ENCODE measurements at regions not wholly inside any gene's neighbourhood (a gene's known extent, or its start where the extent isn't known, plus 50 kb on each side); places are given as distances from the start of the nearest gene placed in this dataset.

DNA sequence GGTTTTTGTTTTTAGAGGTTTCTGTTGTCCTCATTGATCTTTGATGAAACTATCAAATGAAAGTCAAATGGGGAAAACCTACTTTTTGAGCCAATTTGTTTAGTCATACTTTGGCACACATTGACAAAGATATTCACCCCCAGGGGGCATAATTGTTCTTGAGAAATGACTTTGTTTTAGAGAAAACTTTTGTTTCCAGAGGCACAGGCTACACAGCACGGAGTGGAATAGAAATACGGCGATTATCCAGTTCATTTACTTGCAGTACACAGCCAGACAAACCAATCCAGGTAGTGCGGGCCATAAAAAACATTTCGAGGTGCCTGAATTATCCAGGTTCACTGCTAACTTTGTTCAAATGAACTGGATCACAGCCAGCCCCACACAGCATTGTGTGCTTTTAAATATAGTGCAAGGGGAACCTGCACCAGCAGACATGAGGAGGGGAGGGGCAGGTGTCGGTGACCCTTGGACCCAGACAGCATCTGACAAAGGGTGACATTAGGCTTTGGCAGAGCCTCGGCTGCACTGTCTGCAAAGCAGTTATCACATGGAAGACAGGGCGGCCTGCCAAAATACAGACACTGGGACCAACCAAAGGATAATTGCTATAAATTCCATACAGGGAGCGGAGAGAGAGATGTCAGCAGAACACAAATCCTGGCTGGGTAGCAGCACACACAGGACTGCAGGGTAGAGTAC is 179.6 kb upstream of the NOCT start:
- TF ChIP-seq GATA3 (IDR thresholded peaks at IDR 0.05; ENCODE audit: low read depth, low read length) (no peak), GATA2 (IDR thresholded peaks at IDR 0.05; ENCODE audit: low read depth, low read length) (no peak)

DNA sequence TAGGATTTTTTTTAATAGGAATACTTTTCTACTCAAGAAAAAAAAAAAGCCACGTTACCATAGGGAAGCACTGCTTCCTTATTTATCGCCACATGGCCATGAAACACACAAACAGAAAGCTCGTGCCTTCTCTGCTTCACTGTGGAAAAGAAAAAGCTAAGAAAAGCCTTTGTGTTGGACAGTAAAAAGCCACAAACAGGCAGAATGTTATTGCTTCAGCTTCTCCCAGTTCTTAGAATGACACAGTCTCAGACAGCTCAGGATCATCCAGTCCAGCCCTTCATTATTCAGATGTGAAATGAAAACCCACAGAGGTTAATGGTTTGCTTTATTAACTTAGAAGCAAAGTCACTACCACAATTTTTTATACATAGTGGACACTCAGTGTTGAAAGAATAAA is 181.6 kb upstream of the NOCT start:
- TF ChIP-seq GATA3 (IDR thresholded peaks at IDR 0.05; ENCODE audit: low read depth, low read length) (no peak), GATA2 (IDR thresholded peaks at IDR 0.05; ENCODE audit: low read depth, low read length) (no peak)

DNA sequence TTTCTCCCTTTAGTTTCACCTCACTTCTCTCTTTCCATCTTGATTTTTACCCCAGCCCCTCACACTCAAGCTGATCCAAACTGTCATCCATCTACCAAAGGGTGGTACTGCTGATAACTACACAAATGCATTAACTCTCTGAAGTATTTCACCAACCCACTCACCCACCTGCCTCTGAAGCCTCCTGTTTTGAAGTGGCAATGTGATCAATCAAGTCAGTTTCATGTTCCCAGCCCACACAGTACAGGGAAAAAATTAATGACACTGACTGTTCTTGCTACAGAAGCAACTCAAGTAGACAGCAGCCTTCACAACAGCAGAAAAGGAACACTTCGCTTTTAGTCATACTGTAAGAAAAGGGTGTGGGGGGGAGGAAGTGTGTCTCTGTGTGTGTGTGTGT is 183.0 kb upstream of the NOCT start:
- no peak for TF ChIP-seq GATA2 (IDR thresholded peaks at IDR 0.05; ENCODE audit: low read depth, low read length)
- no peak for TF ChIP-seq GATA3 (IDR thresholded peaks at IDR 0.05; ENCODE audit: low read depth, low read length)

DNA sequence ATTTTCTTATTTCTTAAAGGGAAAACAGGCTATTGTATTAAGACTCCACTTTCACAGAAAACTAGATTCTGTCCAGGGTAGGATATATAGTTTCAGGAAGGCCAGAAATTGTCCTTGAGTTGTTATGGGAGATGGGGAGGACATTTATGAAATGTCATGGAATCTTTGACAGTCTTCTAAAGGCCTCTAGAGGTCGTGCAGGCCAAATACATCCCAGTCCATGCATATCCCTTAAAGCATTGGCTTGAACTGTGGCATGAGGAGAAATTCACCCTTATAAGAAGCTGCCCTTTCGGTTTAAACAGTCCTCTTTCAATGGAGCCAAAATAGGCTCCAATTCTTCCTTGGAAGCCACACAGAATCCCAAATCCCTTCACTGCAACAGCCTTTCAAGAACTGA is 183.6 kb upstream of the NOCT start:
- no peak for TF ChIP-seq GATA3 (IDR thresholded peaks at IDR 0.05; ENCODE audit: low read depth, low read length)
- no peak for TF ChIP-seq GATA2 (IDR thresholded peaks at IDR 0.05; ENCODE audit: low read depth, low read length)

DNA sequence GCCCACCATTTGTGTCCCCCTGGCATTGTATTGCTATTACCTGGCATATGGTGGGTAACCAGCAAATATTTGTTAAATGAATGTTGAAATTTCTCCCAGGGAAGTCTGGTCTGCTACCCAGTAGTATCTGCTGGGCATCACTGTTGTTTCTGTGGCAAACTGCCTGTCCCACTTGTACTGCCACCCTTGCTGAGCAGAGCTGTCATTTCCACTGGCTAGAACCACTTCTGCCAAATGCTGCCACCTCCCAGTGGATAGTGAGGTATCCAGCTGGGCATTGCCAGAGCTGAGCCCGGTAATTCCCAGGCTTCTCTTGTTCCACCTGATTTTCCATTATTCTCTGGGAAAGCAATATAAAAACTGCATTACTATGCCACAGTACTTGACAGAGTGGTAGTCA is 186.7 kb upstream of the NOCT start:
- TF ChIP-seq GATA3 (IDR thresholded peaks at IDR 0.05; ENCODE audit: low read depth, low read length) (no peak), GATA2 (IDR thresholded peaks at IDR 0.05; ENCODE audit: low read depth, low read length) (no peak)

DNA sequence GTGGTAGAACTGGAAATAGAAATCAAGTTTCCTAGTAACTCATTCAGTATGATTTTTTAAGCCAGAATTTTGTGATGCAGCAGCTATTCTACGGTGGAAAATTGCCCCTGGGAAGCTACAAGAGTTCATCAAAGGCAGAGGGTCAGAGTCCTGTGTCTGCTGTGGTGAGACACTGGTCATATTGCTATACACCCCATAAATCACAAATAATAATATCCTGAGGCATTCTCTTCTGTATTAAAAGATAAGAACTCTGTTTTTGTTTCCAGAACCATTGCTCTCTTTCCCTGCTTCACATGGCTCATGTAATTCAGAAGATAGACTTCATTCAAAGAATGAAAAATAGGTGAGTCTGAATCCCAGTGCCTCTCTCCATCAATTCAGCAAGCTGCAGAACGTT is 188.8 kb upstream of the NOCT start:
- no peak for TF ChIP-seq GATA3 (IDR thresholded peaks at IDR 0.05; ENCODE audit: low read depth, low read length)
- TF ChIP-seq GATA2 (IDR thresholded peaks at IDR 0.05; ENCODE audit: low read depth, low read length) = peak; percentile 59

DNA sequence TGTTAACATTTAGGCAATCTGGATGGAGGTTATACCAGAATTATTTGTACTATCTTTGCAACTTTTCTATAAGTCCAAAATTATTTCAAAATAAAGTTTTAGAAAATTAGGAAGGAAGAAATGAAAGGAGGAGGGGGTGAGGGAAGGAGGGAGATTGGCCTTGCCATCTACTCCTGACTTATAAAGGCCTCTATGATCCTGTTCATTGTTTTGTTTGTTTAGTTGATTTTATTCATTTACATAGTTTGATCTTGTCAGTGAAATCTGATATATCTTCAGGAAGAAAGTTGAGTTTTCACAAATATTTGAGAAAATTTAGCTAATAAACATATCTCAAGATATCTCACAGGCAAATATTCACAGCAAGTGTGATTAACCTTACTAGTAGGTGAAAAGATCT is 189.3 kb upstream of the NOCT start:
- no peak for TF ChIP-seq GATA2 (IDR thresholded peaks at IDR 0.05; ENCODE audit: low read depth, low read length)
- no peak for TF ChIP-seq GATA3 (IDR thresholded peaks at IDR 0.05; ENCODE audit: low read depth, low read length)

DNA sequence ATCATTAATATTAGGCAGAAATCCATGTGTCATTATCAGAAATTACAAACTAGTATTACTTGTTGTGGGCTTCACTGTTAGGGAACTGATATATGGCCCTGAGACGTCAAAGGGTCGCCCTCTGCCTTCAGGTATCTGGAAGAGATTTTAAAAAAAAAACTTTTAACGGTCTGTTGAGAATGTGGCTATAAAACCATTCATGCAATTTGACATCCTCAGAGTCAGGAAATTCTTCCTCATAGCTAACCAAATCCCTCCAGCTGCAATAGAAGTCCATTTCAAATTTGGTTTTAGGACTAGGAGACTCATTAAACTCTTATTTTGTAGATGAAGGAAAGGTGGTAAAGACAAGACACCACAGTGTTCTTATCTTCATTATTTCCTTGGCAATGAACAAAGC is 194.2 kb upstream of the NOCT start:
- TF ChIP-seq GATA2 (IDR thresholded peaks at IDR 0.05; ENCODE audit: low read depth, low read length) (no peak), GATA3 (IDR thresholded peaks at IDR 0.05; ENCODE audit: low read depth, low read length) (no peak)

DNA sequence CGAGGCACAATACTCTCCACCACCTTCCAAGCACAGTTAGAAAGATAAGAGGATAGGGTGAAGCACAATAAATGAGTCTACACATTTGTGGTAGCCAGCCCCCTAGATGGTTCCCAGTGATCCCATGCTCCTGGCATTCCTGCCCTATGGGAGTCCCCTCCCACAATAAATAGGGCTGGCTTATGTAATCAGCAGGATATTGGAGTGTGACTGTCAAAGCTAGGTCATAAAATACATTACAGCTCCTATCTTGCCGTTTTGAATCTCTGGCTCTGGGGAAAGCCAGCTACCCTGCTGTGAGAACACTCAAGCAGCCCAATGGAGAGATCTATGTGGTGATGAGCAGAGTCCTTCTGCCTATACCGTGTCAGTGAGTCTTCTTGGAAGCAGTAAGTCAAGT is 198.7 kb upstream of the NOCT start:
- no peak for TF ChIP-seq GATA3 (IDR thresholded peaks at IDR 0.05; ENCODE audit: low read depth, low read length)
- no peak for TF ChIP-seq GATA2 (IDR thresholded peaks at IDR 0.05; ENCODE audit: low read depth, low read length)

DNA sequence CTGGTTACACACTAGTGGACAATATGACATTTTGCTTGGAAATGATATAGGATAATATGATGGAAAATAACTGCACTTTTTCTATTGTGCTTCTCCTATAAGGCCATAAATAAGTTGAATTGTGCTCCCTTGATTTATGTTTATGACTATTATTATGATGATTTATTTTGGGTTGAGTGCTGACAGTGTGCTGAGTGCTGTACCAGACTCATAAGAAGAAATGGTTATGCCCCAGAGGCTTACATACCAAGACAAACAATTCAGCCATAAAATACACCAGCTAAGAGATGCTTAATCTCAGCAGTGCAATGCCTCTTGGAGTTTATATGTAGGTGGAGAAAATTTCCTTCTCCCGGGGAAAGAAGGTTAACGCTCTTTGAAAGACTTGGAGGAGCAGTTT is 199.8 kb upstream of the NOCT start:
- TF ChIP-seq GATA2 (IDR thresholded peaks at IDR 0.05; ENCODE audit: low read depth, low read length) (no peak), GATA3 (IDR thresholded peaks at IDR 0.05; ENCODE audit: low read depth, low read length) (no peak)

DNA sequence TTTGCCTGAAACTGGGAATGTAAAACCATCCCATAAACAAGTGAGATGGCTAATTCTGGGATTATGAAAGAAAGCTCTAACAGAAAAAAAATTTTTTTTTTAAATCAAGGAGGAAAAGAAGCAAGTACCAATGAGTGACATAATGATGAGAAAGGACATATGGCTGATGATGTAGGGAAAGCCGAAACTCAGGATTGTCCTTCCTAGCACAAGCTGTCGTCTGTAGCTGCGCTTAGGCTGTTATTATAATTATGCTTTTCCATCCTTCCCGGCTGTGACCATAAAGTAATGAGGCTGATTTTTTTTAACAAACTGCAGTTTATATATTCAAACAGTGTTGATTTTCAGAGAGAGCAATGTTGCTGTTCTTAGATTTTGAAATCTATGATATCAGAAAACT is 209.8 kb upstream of the NOCT start:
- no peak for TF ChIP-seq GATA2 (IDR thresholded peaks at IDR 0.05; ENCODE audit: low read depth, low read length)
- TF ChIP-seq GATA3 (IDR thresholded peaks at IDR 0.05; ENCODE audit: low read depth, low read length) = no peak

DNA sequence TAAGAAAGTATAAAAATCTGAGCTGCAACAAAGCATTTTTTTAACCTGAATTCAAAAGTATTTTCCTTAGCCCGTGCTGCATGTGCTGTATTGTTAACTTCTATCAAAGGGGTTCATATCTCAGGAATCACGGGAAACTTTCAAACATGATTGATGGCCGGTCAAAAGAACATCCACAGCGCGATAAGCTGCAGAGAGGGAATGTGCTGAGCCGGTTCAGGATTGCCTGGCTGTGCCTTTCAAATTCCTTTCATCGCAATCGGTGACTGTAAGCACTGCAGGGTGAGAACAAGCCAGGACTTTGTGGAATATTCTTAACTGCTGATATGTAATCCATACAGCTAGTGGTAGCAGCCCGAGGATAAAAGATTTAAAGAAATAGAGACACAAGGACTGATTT is 210.9 kb upstream of the NOCT start:
- TF ChIP-seq GATA2 (IDR thresholded peaks at IDR 0.05; ENCODE audit: low read depth, low read length) (no peak), GATA3 (IDR thresholded peaks at IDR 0.05; ENCODE audit: low read depth, low read length) (no peak)

DNA sequence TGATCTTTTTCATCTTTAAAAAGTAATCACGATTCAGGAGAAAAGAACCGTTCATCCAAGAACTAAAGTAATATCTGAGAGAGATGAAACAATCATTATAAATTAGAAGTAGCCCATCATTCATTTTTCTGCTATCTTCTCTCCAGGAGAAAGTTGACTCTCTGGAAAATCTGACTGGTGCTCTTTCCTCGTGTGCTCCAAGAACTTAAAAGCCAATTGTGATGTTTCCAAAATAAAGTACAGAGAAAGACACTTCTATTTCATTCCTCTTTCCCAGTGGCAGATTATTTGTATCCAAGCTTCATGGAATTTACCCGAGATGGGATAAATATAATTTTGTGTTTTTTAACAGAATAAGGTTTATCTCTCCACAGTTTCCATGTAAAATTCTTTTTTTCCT is 212.5 kb upstream of the NOCT start:
- no peak for TF ChIP-seq GATA2 (IDR thresholded peaks at IDR 0.05; ENCODE audit: low read depth, low read length)
- TF ChIP-seq GATA3 (IDR thresholded peaks at IDR 0.05; ENCODE audit: low read depth, low read length) = no peak

DNA sequence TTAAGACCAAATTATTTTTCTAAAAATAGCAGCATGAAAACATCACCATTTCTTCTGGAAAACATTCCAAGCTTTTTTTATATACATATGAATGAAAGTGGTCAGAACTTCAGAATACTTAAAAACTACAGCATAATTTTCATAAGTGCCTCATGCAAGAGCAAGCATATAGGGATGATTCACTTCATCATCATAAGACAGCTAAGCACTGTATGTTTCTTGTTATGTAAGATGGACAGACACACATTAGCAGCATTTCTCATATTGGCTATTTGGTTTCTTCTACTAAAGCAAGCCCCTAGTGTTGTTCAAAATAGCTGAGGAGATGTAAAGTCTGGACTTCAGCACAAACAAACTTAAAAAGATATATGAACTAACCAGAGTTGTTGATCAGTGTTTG is 213.1 kb upstream of the NOCT start:
- TF ChIP-seq GATA2 (IDR thresholded peaks at IDR 0.05; ENCODE audit: low read depth, low read length) = no peak
- no peak for TF ChIP-seq GATA3 (IDR thresholded peaks at IDR 0.05; ENCODE audit: low read depth, low read length)

DNA sequence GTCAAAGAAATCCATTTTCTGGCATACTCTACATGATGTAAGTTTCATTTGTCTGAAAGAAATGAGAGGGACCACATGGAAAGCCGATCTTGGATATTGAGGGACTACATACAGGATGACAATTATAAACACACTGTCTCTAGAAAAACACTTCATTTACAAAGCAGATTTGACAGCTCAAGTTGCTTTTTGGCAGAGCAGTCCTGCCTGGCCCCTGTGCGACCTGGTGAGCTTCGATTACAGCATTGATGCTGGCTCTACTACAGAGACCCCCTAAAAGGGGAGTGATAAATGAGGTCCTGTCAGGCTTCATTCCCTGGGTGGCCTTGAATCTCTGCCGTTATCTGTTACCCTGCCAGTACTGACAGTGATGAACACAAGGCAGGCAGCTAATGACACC is 215.2 kb upstream of the NOCT start:
- TF ChIP-seq GATA2 (IDR thresholded peaks at IDR 0.05; ENCODE audit: low read depth, low read length) = no peak
- TF ChIP-seq GATA3 (IDR thresholded peaks at IDR 0.05; ENCODE audit: low read depth, low read length) = no peak

DNA sequence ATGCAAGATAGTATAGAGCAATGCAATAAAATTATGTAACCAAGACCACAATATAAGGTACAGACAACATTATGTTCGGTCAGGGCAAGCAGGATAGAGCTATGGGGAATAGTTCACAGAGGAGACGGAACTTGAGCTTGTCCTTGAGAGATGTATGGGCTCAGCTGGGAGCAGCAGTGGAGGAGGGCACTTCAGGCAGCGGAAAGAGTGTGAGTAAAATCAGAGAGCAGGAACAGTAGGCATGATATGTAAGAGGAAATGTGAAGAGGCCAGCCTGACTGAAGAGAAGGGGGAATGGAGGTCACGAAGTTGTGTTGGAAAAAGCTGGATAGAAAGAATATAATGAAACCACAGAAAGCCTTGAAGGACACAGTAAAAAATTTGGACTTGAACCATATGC is 217.2 kb upstream of the NOCT start:
- no peak for TF ChIP-seq GATA2 (IDR thresholded peaks at IDR 0.05; ENCODE audit: low read depth, low read length)
- no peak for TF ChIP-seq GATA3 (IDR thresholded peaks at IDR 0.05; ENCODE audit: low read depth, low read length)

All from SH-SY5Y (cell line).